Esophagus mucosa (tissue), 1 donor: ENCODE measurements at regions not wholly inside any gene's neighbourhood (a gene's known extent, or its start where the extent isn't known, plus 50 kb on each side); places are given as distances from the start of the nearest gene placed in this dataset.
"Not testable (repeated sequence)": the region's sequence is repeated elsewhere in the genome, so short reads cannot be mapped to it uniquely, and the experiment has no call there.

Experiments
- ATAC-seq: fragments of 200-7000 bp; cut with Tn5 transposase; one replicate; pipeline ENCODE4 v1.9.1; 2020
- donor health status: DM: yes; HTN: yes; CAD: no.

DNA sequence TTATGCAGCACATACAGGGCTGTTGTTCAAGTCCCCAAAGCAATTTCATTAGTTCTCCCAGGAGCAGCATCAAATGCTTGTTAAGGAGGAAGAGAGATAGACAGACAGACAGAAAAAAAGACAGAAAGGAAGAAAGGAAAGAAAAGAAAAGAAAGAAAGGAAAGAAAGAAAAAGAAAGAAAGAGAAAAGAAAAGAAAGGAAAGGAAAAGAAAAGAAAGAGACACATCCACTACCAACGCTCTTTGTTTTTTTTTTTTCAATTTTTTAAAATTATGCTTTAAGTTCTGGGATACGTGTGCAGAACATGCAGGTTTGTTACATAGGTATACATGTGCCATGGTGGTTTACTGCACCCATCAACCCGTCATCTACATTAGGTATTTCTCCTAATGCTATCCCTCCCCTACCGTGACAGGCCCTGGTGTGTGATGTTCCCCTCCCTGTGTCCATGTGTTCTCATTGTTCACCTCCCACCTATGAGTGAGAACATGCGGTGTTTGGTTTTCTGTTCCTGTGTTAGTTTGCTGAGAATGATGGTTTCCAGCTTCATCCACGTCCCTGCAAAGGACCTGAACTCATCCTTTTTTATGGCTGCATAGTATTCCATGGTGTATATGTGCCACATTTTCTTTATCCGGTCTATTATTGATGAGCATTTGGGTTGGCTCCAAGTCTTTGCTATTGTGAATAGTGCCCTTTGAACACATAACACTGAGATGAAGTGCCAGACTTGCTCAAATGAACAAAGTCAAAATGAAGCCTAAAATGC is 119.0 kb upstream of the ZNF521 start:
- not testable (repeated sequence) for ATAC-seq

DNA sequence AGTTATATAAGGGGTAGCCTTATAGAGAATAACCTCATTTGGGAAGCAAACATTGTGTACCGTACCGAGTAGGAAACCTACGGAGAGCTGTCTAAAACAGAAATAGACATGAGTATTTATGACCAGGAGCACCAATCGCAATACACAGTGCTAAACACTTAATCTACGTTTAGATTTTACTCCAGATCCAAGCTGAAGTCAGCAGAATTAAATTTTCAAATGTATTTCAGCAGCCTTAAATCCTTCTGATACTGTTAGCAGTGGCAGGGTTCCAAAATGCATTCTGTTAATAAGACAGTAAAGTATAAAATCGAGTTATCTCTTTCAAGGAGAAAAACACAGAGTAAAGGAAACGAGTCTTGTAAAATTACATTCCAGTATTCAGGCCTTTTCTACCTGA is 118.1 kb upstream of the ZNF521 start:
- ATAC-seq, result no peak

DNA sequence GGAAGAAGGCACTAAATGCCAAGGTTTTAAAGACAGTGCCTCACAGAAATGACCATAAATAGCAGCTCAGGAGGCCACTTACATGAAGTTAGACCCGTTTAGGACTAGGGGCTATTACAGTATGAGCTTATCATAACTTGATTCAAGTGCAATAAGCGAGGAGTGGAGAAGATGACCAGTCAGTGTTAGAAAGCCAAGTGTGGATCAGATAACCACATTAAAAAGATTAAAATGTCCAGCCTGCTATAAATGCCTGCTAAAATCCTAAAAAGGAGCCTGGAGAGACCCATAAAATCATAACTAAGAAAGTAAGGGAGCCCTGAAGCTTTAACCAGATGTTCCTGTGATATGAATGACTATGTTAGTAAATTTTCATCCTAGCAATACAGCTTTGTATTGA is 117.5 kb upstream of the ZNF521 start:
- ATAC-seq, result no peak

GRCh38 chr18:25467226-25467987 is 115.4 kb upstream of the ZNF521 start:
- ATAC-seq, result no peak

DNA sequence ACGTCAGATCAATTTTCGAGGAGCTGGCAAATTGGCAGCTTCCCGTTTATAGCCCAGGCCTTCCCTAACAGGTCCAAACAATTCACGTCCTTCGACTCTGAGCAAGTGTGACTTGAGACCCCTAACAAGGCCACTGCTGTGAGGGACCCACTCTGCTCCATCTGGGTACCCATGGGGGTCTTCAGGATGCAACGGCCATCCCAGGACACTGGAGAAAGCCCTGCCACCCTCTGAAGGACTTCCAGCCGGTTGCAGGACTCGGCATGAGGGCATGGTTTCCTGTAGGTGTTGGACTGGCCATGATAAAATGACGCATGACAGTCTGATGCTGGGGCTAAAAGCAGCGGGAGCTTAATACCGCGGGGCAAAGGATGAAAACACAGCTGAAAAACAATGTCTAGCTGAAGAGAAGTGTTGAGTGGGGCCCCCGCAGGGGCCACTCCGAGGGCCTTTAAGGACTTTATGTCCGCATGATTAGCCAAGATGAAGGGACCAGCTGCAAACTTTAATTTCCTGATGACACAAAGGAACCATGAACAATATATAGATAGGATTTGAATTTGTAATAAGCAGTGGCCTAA is 113.3 kb upstream of the ZNF521 start:
- ATAC-seq, result no peak

DNA sequence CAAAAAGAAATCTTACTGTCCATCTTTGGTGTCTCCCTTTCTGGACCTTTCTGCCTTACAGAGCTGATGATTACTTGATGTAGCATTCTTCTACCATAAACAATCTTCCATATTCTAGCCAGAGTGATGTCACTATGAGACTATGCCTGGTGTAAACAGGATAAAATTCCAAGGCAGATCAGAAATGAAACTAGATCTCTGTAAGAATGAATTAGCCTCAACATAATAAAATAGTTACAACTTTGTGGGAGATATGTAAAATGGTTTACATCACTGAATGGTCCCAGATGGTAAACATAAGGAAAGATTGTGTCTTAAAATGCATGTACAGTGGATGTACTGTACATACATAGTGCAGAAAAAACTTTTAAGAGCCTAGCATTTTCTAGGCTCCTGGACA is 112.3 kb upstream of the ZNF521 start:
- ATAC-seq, result no peak

GRCh38 chr18:25463726-25464125 is 111.8 kb upstream of the ZNF521 start:
- ATAC-seq, result no peak

GRCh38 chr18:25459814-25460213 is 107.8 kb upstream of the ZNF521 start:
- ATAC-seq, result no peak

DNA sequence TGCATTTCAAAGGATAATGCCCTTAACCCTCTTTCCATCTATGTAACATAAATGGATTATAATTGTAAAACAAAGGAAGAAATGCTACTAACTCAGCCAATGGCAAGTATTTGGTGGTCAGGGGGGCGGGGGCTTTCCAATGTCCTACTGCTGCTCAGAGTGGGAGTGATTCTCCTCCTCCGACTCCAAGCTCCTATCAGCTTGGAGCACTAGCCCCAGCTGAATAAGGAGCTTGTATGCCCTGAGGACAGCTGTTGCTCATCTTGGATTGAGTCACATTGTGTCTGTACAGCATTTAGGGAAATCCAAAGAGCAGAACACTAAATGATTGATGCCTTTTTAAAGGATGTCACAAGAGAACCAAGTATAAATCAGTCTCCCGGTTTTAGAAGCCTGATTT is 105.6 kb upstream of the ZNF521 start:
- ATAC-seq, result no peak

DNA sequence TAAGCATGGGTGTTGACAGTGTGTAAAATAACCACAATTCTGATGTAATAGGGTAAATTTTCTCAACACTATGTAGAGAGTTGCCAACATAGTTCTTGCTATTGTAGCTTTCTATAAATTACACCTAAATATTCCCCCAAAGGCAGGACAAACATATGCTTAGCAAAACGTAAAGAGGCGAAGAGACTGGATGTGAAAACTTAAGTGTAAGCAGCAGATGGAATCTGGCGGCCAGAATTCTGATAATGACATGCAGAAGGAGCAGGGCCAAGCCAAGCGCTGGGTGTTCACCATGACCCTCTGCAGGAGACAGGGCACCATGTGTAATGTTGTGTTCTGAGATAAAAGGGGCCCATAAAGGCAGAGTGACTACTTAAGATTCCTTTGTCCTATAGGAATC is 105.2 kb upstream of the ZNF521 start:
- ATAC-seq, result no peak

GRCh38 chr18:25456334-25457010 is 104.5 kb upstream of the ZNF521 start:
- no peak for ATAC-seq

- no peak for ATAC-seq
Measured at GRCh38 chr18:25455646-25456045, 103.7 kb upstream of the ZNF521 start.

DNA sequence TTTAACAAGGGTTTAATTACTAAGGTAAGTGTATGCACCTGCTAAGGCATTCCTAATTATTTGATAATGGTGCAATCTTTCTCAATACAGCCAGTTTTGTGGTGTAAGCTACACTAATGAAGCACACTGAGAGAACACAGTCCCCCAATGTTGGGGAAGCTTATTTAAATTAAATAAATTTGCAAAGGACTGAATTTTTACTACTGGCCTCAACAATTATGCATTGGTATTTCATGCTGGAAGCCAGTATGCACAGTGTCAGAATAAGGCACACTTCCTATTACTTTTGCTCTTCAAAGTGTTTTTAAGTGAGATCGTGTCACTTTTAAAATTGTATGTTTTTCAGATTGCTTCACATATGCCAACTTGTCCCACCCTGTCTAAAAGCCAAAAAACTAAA is 103.2 kb upstream of the ZNF521 start:
- ATAC-seq, result no peak

GRCh38 chr18:25454730-25455129 is 102.8 kb upstream of the ZNF521 start:
- ATAC-seq, result no peak

DNA sequence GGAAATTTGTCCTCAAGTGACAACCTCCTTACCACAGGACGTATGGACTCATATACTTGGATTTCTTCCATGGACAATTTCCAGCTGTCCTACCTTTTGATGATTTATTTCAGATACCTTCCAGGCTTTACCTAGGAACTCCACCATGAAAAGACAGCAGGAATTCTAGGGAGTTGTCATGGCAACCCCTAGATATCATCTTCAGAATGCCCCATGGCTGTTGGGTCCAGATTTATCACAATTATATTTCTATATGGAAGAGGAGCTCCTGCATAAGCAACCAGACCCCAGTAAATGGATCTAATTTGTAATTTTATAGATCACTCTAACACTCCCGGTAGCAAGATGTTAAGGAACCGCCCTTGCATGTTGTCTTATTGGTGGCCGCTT is 102.3 kb upstream of the ZNF521 start:
- ATAC-seq, result no peak

DNA sequence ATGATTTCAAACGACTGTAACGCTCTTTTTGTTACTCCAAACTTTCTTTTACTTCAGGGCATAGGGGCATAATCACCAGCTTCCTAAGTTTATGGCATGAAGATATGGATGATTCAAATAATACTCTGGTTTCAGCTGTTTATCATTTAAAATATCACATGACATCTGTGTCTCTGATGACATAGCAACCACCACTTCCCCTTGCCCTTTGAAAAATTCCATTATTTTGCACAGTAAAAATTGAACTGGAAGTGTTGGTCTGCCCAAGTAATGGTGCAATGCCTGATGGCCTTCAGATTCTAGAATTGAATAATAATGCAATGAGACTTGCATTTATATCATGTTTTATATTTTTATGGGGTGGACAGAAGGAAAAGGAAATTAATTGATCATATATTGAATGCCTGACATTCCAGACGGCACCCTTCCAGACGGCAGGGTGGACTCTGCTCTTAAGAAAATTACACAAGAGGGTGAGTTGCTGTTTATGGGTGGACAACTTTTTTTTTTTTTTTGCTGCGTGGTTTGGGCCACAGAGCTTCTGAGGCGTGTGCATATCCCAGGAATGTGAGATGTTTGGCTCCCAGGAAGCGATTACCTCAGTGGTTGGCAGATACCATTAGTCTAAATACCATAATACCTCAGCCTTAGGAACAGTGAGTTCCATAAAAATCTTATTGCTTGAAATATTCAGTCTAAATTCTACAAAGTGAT is 101.7 kb upstream of the ZNF521 start:
- no peak for ATAC-seq

DNA sequence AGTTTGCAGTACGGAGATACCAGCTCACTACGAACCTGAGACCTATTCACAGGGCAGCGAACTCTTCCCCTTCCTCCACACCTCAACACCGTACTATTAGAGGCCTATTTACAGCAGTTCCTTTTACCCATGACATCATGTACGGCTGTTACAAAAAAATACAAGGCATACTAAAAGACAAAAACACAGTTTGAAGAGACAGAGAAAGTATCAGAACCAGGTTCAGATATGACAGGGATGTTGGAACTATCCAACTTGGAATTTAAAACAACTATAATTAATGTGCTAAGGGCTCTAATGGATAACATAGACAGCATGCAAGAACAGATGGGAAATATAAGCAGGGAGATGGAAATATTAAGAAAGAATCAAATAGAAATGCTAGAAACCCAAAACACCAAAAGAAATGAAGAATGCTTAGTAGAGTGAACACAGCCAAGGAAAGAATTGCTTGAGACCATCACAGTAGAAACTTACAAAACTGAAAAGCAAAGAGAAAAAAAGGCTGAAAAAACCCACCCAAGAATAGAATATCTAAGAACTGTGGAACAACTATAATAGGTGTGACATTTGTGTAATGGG is 99.2 kb upstream of the ZNF521 start:
- no peak for ATAC-seq

- ATAC-seq, result no peak
Measured at GRCh38 chr18:25449046-25449445, 97.1 kb upstream of the ZNF521 start.

GRCh38 chr18:25446972-25447371 is 95.0 kb upstream of the ZNF521 start:
- ATAC-seq, result no peak

GRCh38 chr18:25445430-25445829 is 93.5 kb upstream of the ZNF521 start:
- ATAC-seq, result no peak

DNA sequence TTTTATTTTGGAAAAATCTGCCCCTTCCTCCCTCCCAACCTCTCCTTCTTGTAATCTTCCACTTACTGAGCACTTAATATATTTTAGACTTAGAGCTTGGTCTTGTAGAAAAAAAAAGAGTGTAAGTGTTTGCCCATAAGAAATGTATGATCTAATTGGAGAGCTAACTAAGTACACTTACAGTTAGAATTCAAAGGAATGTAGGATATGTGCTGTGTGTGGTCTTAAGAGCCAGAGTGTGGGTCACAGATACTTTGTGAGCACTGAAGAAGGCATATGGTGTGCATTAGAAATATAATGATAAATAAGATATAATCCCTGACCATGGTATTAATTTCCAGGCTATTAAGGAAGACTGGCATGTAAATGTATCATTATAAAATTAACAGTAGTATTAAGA is 91.8 kb upstream of the ZNF521 start:
- no peak for ATAC-seq

GRCh38 chr18:25435149-25435782 is 83.3 kb upstream of the ZNF521 start:
- ATAC-seq, result no peak
